ENCODE measurements at regions not wholly inside any gene's neighbourhood (a gene's known extent, or its start where the extent isn't known, plus 50 kb on each side); places are given as distances from the start of the nearest gene placed in this dataset.

DNA sequence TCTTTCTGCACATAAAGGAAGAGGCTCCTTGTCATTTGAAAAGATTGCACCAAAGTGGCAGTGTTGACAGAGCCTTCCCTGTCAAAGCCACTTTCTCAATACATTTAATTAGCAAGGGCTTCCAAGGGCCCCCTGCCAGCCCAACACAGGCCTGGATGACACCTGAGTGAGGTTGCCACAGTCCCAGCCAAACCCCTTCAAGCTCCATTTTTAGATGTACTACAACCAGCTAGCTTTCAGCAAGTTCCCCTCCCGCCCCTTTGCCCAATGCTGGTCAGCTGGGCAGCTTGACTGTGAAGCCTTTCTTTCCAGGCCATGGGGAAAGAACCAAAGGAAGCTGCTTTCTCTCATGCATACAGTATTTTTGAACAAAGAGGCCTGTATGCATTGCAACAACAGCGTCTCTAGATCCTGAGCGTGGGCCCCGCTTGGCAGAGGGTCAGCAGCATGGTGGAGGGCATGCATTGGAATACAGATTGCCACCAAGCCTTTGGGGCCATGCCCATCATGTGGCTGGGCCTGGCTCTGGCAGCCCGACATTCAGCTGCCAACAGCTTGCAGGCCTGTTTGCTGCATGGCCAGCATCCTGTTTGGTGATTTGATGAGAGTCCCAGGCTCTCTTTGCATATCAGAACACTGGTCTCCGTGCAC is 261.1 kb upstream of the GATB start:
- TF ChIP-seq, protein P1, sequence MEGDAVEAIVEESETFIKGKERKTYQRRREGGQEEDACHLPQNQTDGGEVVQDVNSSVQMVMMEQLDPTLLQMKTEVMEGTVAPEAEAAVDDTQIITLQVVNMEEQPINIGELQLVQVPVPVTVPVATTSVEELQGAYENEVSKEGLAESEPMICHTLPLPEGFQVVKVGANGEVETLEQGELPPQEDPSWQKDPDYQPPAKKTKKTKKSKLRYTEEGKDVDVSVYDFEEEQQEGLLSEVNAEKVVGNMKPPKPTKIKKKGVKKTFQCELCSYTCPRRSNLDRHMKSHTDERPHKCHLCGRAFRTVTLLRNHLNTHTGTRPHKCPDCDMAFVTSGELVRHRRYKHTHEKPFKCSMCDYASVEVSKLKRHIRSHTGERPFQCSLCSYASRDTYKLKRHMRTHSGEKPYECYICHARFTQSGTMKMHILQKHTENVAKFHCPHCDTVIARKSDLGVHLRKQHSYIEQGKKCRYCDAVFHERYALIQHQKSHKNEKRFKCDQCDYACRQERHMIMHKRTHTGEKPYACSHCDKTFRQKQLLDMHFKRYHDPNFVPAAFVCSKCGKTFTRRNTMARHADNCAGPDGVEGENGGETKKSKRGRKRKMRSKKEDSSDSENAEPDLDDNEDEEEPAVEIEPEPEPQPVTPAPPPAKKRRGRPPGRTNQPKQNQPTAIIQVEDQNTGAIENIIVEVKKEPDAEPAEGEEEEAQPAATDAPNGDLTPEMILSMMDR (IDR thresholded peaks at IDR 0.05; ENCODE audit: low read depth, low read length): no peak
- H3K4me3 ChIP-seq (ENCODE audit: low read depth, low read length): no peak overlapping the region

DNA sequence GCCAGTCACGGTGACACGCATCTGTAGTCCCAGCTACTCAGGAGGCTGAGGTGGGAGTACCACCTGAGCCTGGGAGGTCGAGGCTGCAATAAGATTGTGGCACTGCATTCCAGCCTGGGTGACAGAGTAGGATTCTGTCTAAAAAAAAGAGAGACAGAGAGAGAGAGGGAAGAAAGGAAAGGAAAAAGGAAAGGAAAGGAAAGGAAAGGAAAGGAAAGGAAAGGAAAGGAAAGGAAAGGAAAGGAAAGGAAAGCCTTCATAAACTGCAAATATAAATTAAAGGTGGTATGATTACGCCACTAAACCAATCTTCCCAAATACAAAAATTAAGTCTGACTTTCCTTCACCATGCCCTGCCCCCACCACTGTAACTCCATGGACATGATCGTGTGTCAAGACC is 259.3 kb upstream of the GATB start:
- no peak overlapping the region for H3K4me3 ChIP-seq (ENCODE audit: low read depth, low read length)
- TF ChIP-seq, protein P1 (IDR thresholded peaks at IDR 0.05; ENCODE audit: low read depth, low read length): no peak

- TF ChIP-seq, protein P1 (IDR thresholded peaks at IDR 0.05; ENCODE audit: low read depth, low read length): no peak
- H3K4me3 ChIP-seq (ENCODE audit: low read depth, low read length): no peak overlapping the region
Measured at GRCh38 chr4:152016303-152016620, 255.5 kb upstream of the GATB start.

DNA sequence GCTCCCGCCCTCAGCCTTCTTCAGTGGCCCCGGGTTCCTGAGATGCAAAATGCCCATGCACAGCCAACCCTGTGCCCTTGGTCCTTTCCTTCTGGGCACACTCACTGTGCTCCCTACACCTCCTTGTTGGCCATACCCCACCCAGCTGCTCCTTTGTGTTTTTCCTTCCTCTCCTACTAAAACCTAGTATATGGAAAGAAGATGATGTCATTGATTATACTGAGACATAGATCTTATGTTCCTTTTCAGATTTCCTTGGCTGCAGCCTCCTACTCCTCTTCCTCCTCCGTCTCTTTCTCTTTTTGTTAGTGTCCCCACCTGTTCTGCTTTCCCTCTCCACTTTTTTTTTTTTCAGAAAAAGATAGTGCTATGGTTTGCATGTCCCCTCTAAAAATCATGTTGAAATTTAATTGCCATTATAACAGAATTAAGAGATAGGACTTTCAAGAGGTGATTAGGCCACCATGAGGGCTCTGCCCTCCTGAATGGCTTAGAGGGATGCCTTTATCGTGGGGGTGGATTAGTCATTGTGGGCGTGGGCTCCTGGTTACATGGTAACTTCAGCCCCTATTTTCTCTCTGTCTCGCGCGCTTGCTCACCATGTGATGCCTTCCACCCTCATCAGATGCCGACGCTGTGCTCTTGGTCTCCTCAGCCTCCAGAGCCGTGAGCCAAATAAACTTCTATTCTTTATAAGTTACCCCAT is 254.9 kb upstream of the GATB start:
- no peak overlapping the region for H3K4me3 ChIP-seq (ENCODE audit: low read depth, low read length)

DNA sequence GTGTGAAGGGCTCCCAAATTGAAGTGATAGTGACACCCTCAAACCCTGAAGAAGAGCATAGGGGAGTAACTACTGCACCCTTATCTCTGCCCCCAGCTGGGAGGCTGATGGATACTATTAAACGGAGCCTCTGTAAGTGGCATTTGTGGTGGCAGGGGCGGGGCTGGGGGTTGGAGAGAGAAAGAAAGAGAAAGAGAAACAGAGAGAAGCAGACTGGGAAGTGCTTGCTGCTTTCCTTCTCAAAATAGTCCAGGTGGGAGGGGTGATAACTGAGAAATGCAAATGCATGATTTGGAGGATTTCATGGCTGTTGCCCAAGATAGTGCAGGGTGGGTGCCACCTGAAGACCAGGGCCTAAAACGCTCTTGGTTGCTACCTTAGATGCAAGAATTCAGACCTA is 253.5 kb upstream of the GATB start:
- TF ChIP-seq, protein P1 (IDR thresholded peaks at IDR 0.05; ENCODE audit: low read depth, low read length): no peak
- no peak overlapping the region for H3K4me3 ChIP-seq (ENCODE audit: low read depth, low read length)

More for the DNA sequence above, 254.9 kb upstream of the GATB start:
- TF ChIP-seq, protein P1 (IDR thresholded peaks at IDR 0.05; ENCODE audit: low read depth, low read length): no peak

DNA sequence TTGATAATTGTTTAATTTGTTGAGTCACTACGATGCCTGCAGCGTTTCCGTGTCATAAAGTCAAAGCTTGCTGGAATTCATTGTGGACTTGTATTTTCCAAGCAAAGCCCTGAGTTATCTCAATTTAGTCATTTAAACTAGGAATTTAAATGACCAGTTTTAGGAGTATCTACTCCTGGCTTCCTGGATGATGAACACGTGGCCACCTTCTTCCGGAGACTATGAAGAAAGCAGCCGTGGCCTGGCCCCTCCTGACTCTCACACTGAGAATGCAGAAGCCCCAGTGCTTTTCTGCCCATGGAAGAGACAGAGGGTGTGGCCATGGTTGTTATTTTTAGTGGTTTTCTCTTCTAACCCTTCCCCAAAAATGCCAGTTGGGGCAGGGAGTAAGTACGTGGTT is 250.7 kb upstream of the GATB start:
- TF ChIP-seq, protein P1 (IDR thresholded peaks at IDR 0.05; ENCODE audit: low read depth, low read length): no peak
- H3K4me3 ChIP-seq (ENCODE audit: low read depth, low read length): no peak overlapping the region

DNA sequence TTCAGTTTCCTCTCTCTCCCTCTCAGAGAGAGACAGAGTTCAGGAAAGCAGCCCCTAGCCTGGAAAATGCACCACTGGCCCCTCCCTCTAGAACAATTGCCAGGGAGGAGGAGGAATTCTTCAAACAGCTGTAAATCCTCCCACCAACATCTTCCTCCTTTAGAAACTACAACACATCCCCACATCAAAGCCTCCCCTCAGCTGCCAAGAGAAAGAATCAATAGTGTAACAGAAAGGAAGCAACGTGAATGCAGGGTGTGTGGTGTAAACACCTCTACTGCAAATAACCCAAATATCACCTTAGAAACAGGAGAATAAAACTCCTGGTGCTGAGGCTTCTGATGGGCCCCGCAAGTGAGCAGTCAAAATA is 249.9 kb upstream of the GATB start:
- H3K4me3 ChIP-seq (ENCODE audit: low read depth, low read length): no peak overlapping the region
- TF ChIP-seq, protein P1 (IDR thresholded peaks at IDR 0.05; ENCODE audit: low read depth, low read length): no peak
